GM18870 (cell line): ENCODE measurements at regions not wholly inside any gene's neighbourhood (a gene's known extent, or its start where the extent isn't known, plus 50 kb on each side); places are given as distances from the start of the nearest gene placed in this dataset.
A peak's percentile ranks its signal among the peaks of the same experiment; 100 is the strongest.
"Not testable (repeated sequence)": the region's sequence is repeated elsewhere in the genome, so short reads cannot be mapped to it uniquely, and the experiment has no call there.

Experiments used
- ATAC-seq: cut with Tn5 transposase; IDR thresholded peaks from one replicate; pipeline ENCODE4 v1.9.1; 2021; ENCODE audit warnings: moderate library complexity; ENCODE audit not compliant: unreplicated experiment

DNA sequence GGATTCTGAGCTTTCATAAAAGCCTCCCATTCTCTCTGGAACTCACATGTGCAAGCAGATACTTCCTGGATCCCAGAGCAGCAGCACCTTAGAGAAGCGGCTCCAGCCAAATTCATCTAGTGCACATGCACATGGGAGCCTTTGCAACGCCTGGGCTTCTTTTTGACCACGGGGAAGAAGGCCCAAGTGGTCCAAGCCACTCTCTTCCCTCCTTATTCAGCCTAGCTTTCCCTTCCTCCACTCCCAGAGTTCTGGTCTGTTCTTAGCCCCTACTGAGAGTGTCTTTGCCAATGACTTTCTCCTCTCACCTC lies 118.7 kb downstream of the ZNF365 start:
- ATAC-seq, result no peak

GRCh38 chr10:62496925-62497324 lies 122.8 kb downstream of the ZNF365 start:
- ATAC-seq, result no peak

DNA sequence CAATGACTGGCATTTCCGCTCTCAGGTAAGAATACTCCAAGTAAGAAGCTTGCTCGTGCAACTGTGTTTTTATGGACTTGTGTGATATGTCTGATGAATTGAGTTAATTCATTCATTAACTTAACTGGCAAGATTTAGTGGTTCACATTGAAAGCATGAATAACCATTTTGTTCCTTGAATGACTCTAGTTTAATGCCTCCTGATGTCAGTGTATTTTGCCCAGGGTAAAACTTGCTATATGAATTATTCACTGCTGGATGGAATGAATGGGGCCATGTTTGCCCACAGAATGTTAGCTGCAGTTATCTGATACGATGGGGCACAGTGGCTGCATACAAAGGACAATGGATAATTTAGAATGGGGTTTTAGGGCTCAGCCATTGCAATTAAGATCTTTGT lies 124.1 kb downstream of the ZNF365 start:
- no peak for ATAC-seq

- ATAC-seq, result not testable (repeated sequence)
Observed at GRCh38 chr10:62500116-62500515, 125.9 kb downstream of the ZNF365 start.

DNA sequence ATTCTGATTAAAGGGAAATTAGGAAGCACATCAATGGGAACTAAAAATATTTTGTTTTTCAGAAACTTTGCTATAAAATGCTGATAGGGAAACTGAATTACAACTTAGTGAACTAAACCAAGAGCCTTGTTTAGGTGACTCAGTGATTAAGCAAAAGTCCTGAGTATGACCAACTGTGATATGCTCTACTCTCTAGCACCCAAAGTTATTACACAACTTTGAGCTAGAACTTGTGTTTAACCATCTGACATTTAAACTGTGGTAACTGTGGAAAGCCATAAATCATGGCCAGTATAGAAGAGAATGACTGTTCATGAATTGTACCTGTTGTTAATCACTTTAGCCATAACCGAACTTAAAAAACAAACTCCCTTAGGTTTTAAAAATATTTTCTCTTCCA lies 127.4 kb downstream of the ZNF365 start:
- ATAC-seq, result no peak

- ATAC-seq, result no peak
Observed at GRCh38 chr10:62502995-62503613, 128.9 kb downstream of the ZNF365 start.

GRCh38 chr10:62503872-62504271 lies 129.7 kb downstream of the ZNF365 start:
- no peak for ATAC-seq

- no peak for ATAC-seq
Observed at GRCh38 chr10:62506371-62506770, 132.2 kb downstream of the ZNF365 start.

- ATAC-seq, result peak; percentile 32
Observed at GRCh38 chr10:62511238-62511637, 137.1 kb downstream of the ZNF365 start.

- peak; percentile 93 for ATAC-seq
Observed at GRCh38 chr10:62511656-62512055, 137.5 kb downstream of the ZNF365 start.

DNA sequence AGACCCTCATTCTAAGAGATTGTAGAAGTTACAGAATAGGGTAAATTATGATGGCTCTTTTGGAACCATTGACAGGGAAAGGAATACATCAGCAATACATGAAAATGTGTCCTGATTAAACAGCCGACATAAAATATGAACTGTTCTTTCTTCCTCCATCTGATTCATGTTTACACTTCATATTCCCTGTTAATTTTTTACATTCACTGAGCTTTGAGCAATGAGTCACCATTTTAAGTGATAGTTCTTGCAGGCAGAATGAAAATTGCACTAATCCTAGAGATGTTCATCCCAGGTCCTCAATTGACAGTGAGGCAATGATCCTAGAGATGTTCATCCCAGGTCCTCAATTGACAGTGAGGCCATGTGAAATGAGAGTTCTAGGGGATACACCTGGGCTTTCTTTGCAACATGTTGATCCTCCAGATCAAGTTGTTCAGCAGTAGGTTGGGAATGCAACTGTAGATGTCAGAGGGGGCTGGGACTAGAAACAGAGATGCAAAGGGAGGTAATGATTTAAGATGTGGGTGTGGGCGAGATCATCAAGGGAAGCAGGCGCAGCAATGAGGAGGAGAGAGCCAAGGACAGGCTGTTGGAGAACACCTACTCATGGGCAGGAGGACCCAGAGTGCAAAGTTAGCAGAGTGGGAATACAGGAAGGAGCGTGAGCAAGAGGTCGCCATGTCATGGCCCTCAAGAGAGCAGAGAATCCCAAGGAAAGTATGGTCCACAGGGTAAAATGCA lies 138.7 kb downstream of the ZNF365 start:
- no peak for ATAC-seq

- ATAC-seq, result no peak
Observed at GRCh38 chr10:62514079-62514693, 140.0 kb downstream of the ZNF365 start.

DNA sequence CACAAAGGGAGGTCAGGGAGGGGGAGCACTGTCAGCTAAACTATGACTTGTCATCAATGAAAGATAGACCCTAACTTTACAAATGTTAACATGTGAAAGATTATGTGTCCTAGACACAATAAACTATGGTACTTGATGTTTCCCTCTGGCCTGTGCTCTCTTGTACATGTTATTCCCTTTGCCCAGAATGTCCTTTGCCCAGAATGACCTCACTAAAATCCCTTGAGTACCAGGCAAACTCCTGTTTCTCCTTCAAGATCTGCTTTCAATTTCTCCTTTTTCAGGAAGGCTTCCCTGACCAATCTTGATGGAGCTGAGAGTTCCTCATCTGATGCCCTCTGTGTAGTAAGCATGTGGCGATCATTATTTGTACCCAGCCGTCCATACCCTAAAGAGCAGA lies 143.1 kb downstream of the ZNF365 start:
- no peak for ATAC-seq

- peak; percentile 48 for ATAC-seq
Observed at GRCh38 chr10:62527019-62527827, 153.1 kb downstream of the ZNF365 start.

DNA sequence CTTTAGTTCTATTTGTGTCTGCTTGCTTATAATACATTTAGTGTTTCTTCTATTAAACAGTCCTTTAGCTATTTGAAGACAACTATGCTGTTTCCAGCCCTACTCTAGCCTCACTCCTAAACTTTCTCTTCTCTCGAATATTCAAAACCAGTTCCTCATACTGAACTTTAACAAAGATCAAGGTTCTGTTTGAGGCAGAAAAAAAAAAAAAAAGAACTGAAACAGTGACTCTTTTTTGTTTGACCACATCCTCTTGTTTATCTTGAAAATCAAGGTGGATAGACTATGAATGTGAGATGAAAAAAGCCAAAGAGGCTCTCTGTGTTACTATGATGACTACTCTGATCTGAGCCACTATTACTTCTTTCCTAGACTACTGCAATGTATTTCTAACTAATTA lies 154.3 kb downstream of the ZNF365 start:
- peak; percentile 98 for ATAC-seq

DNA sequence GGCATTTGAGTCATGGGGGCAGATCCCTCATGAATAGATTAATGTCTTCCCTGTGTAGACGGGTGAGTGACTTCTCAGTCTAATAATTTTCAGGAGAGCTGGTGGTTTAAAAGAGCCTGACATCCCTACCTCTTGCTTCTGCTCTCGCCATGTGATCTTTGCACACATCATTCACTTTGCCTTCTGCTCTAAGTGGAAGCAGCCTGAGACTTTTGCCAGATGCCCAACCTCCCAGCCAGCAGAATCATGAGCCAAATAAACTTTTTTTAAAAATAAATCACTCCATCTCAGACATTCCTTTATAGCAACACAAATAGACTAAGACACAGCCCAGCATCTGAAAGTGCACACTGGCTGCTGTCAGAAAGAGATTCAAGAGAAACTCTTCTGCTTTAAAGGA lies 155.2 kb downstream of the ZNF365 start:
- no peak for ATAC-seq

GRCh38 chr10:62534031-62534430 lies 159.9 kb downstream of the ZNF365 start:
- ATAC-seq, result no peak

- ATAC-seq, result no peak
Observed at GRCh38 chr10:62538606-62539005, 164.4 kb downstream of the ZNF365 start.

GRCh38 chr10:62540389-62540788 lies 166.2 kb downstream of the ZNF365 start:
- ATAC-seq, result no peak

DNA sequence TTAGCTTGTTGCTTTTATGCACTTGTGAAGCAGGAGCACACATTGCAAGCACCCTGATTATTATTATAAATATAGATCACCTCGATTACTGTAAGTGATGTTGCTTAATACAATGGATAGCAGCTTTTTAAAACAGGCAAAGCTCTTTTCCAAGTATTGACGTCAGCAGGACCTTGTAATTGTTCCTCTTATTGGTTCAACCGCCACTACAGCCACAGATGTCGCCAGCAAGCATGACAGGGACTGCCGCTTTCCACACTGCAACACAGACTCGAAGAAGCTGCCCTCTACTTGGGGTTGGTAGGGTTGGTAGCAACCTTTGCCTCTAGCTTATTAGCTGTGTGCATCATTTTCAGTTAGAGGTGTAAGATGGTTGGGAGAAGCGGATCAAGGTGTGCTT lies 167.6 kb downstream of the ZNF365 start:
- no peak for ATAC-seq

DNA sequence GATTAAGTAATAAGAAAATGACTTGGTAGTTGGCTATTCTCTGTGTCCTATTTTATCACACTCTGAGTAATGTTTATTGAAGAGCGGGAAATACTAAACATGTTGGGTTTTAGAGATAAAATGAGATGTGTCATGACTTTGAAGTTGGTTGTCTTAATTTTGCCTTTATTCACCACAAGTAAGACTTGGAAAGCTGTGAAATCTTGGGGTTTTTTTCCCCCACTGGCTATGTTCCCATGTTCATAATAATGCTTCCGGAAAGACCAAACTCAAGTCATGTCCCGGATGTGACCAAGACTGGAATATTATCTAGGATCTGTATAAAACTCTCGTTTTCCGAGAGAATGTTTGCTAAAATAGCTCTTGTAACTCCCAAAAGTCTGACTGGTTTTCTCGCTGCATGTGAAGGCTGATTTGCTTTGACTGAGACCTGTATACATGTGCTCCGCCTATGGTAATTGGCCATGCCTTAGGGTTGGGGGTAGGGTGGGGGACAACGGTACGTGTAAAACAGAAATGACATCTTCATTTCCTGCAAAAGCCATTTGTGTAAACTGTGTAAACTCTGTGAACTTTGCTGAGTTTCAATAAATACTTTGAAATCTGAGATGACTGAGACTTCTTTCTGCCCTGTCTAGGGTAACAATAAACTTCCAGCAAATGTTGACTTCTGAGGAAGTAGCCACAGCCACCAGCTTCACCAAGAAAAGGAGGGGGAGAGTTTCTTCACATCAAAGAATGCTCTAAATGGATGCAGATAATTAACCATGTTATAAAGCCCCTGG lies 169.6 kb downstream of the ZNF365 start:
- no peak for ATAC-seq
